GM18499 (cell line): ENCODE measurements at regions not wholly inside any gene's neighbourhood (a gene's known extent, or its start where the extent isn't known, plus 50 kb on each side); places are given as distances from the start of the nearest gene placed in this dataset.
"Not testable (repeated sequence)": the region's sequence is repeated elsewhere in the genome, so short reads cannot be mapped to it uniquely, and the experiment has no call there.

Experiments
- ATAC-seq: cut with Tn5 transposase; IDR thresholded peaks from one replicate; pipeline ENCODE4 v1.9.1; 2021; ENCODE audit warnings: moderate number of reproducible peaks; ENCODE audit not compliant: insufficient read depth, unreplicated experiment

DNA sequence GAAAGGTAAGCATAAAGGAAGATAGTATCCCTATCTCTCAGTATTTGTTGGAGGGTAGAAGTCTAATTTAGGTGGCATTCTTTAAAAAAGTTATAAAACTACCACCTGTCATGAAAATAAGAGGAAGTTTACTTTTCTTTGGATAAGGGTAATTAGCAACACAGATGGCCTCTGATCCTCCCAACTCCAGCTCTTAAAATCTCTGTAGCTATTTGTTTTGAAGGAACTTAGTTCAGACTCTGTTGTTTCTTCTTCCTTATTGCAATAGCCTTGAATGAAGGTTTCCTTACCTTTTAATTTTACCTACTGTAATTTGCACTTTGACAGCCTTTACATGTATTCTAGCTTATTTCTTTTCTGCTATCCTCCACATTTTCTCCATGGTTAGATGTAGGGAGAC lies 1261.3 kb downstream of the RAPGEF2 start:
- no peak for ATAC-seq

DNA sequence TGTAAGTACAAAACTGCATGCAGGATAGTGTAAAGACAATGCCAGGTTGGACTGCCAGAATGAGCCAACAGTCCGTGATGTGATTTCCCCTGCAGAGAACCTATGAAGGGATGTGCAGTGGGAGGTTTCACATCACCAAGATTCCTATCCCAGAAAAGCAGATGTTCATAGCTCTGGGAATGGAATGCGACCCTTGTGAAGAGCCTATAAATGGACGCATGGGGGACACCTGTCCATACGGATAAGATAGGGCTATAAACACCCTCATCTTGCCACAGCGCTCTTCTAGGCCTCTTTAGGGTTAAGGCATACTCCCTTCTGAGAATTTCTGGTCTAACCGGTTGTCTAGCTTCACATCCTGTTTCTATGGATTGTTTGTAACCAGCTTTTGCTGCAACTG lies 1261.8 kb downstream of the RAPGEF2 start:
- not testable (repeated sequence) for ATAC-seq

DNA sequence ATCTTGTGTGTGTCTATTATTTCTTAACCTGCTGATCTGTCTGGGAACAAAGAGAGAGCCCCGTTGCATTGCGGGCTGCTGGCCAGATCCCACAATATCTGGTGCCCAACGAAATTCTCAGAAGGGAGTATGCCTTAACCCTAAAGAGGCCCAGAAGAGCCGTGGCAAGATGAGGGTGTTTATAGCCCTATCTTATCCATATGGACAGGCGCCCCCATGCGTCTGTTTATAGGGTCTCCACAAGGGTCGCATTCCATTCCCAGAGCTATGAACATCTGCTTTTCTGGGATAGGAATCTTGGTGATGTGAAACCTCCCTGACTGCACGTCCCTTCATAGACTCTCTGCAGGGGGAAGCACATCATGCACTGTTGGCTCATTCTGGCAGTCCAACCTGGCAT lies 1262.5 kb downstream of the RAPGEF2 start:
- not testable (repeated sequence) for ATAC-seq

DNA sequence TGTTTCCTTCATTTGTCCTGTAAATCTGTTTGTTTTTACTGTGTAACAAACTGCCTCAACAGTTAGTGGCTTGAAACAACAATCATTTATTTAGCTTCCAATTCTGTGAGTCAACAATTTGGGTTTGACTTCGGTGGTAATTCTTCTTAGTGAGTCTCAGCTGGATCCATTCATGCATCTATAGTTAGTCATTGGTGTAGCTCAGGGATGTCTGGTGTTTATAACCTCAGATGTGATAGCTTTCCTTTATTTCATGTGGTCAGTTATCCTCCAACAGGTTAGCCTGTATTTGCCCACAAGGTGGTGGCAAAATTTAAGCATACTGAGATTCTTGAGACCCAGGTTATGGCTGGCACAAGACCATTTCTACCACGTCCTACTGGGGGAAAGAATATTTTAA lies 1267.2 kb downstream of the RAPGEF2 start:
- ATAC-seq: no peak

DNA sequence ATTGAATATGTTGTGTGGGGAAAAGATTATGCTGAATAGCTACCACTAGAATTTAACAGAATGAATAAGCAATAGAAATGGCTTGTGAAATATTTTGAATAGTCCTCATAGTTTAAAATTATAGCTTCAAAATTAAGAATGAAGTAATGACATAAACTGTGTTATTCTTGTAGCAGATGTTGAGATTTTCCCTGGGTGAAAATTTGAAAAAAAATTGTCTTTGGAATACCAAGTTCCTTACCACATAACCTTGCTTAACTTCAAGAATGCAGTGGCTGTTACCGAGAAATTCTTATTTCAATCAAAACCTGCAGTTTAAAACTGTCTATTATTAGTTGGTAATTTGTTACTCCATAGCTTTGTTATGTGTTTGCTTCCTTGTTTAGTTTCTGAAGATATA lies 1268.6 kb downstream of the RAPGEF2 start:
- ATAC-seq: no peak

DNA sequence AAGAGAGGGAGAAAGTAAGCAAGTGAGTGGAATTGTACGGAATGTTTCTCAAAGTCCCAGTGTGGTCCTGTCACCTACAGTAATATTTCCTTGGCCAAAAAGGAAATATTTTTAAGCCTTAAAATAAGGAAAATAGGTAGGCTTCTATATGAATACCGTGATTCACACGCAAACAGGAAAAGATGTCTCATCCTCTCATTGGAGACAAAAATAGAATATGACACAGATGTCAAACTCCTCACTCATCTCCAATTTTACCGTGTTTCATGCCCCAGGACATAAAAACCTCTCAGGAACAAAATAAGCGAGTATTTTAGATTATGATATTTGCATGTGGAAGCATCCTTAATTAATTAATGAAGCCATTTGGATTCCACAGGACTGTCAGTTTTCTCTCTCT lies 1269.5 kb downstream of the RAPGEF2 start:
- ATAC-seq: no peak

DNA sequence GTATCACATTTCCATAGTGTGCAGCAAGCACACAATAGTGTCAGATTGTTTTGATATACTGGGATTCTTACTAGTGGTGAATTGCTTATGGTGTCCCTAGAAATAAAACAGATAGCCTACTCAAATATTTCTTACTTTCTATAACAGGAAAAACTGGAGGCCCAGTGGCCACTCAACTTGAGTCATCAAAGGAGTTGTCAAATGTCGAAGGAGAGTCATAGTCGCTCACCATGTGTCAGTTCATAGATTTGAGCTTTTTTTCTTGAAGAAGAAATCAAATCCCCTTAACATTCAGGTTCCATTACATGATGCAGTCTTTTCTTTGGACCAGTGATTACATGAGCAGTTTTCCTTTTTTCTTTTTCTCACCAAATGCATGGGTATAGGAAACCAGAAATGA lies 1271.0 kb downstream of the RAPGEF2 start:
- ATAC-seq: no peak

DNA sequence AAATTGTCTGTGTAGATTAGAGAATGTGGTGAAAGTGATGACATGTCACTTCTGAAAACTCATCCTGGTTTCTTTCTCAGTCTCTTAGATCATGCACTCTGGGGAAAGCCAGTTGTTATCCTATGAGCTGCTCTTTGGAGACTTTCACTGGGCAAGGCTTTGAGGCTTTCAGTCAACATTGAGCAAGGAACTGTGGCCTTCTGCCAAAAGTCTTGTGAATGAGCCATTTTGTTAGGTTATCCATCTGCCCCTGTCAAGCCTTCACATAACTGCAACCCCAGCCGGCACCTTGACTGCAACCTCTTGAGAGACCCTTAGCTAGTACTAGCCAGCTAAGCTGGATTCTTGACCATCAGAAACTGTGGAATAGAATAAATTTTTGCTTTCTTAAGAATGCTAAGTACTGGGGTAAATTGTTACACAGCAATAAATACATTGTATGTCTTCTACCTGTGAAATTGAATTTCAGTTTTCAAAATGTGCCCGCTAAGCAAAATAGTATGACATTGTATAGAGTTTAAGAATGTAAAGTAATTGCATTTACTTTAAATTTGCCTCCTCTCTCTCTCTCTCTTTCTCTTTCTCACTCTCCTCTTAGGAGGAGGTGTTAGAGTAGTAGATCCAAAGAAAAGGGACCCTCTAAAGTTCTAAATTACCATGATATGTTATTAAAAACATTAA lies 1273.0 kb downstream of the RAPGEF2 start:
- no peak for ATAC-seq

DNA sequence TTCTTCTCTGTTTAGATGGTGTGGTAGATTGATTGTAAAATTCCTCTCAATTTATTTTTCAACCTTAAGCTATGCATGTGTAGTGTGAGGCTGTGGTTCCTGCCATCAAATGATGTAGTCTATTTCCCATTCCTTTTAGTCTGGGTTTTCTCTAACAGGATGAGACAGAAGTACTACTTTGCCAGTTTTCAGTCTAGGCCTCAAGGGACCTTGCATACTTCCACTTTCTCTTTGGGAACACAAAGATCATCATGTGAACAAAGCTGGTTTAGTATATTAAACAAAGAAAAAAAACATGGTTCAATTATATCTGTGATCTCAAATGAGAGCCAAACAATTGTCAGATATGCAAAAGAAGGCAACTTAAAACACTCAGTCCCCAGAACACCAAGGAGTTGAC lies 1284.0 kb downstream of the RAPGEF2 start:
- no peak for ATAC-seq

DNA sequence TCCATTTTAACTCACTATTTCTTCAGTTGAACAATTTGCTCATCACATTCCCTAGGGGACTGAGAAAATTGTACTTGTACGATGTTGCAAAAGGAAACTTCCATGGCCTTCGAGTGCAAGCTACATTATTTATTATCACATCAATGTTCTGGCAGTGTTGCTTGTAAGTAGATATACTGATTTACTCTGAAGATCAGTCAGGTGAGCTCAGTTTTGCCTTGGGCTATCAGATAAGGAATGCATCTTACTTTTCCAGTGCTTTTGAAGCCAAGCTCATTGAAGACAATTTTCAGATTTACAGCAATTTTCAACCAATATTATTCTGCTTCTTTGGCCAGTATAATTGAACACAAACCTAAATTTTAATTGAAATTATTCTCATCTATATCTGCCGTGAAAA lies 1296.9 kb downstream of the RAPGEF2 start:
- ATAC-seq: no peak

DNA sequence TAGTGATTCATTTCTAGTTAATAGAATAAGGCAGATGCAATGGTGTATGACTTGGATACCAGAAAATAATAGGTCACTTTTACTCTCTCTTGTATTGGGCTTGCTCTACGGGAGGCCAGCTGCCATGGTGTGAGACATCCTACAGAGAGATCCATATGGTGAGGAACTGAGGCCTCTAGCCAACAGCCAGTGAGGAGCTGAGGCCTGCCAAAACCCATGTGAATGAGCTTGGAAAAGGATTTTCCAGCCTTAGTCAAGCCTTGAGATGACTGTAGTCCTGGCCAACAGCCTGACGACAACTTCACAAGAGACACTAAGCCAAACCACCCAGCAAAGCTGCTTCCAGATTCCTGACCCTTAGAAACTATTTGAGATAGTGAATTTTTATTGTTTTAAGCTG lies 1300.2 kb downstream of the RAPGEF2 start:
- ATAC-seq: no peak

DNA sequence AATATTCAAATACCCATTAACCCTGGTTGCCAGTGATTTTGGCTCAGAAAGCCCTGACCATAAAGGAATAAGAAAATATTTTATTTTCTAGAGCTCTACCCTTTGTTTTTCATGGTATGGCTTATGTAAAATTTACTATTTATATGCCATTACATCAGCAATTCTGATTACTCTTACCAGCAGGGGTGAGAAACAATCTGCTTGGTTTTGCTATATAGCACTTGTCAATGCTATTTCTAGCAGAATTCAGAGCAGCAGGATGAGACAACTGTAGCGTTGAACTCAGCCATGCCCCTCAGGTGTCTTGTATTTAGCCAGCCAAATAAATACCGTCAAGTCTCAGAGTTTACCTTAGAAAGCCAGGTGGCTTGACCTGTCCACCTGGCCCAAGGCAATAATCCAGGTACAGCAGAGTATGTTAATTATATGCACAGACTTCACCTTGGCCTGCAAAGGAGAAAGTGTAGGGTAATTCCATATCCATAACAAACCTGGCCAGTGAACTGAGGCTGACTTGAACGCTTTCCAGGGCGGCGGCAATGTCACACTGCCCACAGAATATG lies 1303.5 kb downstream of the RAPGEF2 start:
- ATAC-seq: no peak

DNA sequence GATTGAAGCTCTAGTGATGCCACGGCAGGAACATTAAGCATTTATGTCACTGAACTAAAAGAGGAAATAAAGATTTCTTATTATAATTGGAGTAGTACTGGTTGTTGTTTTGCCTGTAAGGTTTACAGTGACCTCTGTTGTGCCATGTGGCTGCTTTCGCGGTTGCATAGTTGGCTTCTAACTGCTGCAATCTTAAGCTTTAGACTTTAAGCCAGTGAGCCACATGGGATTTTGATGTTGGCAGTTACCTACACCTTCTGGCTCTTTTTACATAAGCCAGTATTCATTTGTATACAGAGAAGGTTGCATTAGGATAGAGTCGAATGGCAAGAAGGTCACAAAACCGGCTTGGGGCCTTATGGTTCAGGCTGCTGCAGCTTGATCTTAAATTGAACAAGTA lies 1311.6 kb downstream of the RAPGEF2 start:
- no peak for ATAC-seq

DNA sequence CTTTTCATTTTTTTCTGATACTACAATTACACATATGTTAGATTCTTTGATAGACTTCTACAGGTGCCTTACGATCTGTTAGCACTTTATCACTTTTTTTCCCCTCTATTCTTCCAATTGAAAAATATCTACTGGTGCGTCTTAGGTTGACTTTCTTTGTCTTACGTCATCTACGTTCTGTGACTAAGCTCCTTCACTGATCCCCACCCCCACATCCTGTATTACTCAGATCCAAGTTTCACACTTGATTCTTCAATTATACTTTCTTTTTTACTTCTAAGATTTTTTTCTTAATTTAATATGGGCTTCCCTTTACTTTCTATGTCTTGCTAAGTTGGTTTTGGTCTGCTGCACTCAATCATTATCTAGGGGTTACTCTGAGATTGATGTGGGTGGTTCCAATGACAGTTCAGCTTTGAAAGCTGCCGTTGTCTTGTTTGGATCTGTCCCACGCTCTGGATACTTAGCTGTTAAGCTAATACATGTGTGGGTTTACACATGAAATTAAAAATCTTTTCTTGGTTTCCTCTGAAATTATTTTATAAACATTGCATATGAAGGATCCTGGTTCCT lies 1321.1 kb downstream of the RAPGEF2 start:
- ATAC-seq: no peak

DNA sequence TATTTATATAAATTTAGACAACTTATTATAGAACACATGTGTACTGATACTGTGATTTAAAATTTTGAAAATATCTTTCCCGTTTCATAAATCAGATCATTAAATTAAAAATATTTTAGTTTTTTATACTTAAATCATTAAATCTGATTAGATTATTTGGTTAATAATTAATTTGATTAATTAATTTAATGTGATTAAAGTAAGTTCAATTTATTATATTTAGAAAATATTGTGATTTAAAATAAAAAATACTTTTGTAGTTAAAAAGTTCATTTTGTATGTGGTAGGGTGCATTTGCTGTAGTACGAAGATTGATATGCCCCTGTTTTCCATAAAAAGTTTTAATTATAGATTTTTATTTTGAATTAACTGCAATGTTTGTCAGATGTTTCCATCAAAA lies 1323.4 kb downstream of the RAPGEF2 start:
- ATAC-seq: no peak

DNA sequence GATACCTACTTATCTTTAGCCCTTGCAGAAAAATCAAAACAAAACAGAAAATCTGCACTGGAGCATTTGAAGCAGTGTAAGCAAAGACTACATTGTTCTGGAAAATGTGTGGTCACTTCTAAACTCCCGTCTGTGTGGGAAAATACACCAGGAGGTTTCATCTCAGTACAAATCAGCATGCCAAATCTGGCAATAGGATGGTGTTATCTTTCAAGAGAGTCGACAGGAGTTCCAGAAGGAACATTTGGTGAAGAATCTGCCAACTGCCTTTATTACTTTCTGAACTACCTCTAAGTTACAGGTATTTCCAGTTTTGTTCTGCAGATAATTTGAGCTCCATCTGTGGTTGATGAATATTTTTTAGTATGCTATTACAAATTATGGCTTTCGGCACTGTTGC lies 1348.0 kb downstream of the RAPGEF2 start:
- ATAC-seq: no peak

DNA sequence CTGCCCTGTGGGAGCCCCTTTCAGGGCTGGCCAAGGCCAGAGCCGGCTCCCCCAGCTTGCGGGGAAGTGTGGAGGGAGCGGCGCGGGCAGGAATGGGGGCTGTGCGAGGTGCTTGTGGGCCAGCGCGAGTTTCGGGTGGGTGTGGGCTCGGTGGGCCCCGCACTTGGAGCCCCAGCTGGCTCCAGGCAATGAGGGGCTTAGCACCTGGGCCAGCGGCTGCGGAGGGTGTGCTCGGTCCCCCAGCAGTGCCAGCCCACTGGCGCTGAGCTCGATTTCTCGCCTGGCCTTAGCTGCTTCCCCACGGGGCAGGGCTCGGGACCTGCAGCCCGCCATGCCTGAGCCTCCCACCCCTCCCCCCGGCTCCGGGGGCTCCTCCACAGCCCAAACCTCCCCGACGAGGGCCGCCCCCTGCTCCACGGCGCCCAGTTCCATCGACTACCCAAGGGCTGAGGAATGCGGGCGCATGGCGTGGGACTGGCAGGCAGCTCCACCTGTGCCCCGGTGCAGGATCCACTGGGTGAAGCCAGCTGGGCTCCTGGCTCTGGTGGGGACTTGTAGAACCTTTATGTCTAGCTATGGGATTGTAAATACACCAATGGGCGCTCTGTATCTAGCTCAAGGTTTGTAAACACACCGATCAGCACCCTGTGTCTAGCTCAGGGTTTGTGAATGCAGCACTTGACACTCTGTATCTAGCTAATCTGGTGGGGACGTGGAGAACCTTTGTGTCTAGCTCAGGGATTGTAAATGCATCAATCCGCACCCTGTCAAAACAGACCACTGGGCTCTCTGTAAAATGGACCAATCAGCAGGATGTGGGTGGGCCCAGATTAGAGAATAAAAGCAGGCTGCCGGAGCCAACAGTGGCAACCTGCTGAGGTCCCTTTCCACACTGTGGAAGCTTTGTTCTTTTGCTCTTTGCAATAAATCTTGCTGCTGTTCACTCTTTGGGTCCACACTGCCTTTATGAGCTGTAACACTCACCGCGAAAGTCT lies 1379.1 kb downstream of the RAPGEF2 start:
- not testable (repeated sequence) for ATAC-seq

DNA sequence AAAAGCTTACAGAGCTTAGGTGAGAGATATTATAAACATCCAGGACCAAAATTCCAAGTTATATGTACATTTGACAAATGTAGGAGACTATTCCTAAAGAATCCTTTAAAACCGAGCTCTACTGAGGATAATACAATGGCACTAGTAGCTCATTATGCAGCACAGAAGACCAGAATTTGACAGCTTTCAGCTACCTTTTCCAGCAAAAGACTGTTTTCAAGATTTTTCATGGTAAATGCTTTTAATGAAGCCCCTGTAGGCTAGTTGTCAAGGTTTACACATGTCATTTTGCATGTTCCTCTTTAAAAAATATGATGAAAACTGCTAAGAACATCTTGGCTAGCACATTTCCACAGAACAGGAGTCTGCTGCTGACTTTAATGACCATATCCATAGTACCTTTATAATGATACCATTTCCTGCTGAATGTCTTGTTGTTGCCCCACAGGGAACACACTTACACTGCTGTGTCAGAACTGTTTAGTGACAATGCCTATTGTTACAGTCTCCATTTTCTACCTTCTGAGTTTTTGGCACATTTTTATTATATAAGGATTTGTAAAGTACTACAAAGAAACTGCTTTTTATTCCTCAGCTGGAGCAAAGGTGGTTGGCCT lies 1382.3 kb downstream of the RAPGEF2 start:
- ATAC-seq: no peak

DNA sequence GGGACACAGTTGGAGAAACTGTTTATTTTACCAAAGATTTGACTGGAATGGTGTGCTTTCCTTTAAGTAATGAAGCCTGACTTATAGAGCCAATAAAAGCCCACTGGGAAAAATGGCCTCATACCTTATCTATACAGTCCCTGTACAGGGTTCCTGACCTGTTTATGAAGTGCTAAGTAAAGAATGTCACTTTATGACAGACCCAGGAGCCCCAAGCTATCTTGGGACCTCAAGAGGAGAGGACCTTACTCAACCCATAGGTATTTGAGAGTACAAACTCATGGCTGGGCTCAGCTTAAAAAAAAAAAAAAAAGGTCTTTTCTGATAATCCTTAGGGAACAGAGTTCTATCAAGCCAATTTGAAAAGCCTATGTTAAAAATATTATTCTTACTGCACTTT lies 1389.3 kb downstream of the RAPGEF2 start:
- ATAC-seq: no peak

DNA sequence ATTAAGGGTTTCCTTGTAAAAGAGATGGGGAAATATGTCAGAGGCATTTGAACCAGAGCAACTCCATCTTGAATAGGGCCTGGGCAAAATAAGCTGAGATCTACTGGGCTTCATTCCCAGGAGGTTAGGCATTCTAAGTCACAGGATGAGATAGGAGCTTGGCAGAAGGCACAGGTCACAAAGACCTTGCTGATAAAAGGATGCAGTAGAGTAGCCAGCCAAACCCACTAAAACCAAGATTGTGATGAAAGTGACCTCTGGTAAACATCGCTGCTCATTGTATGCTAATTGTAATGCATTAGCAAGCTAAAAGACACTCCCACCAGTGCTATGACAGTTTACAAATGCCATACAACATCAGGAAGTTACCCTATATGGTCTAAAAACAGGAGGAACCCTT lies 1390.3 kb downstream of the RAPGEF2 start:
- no peak for ATAC-seq

DNA sequence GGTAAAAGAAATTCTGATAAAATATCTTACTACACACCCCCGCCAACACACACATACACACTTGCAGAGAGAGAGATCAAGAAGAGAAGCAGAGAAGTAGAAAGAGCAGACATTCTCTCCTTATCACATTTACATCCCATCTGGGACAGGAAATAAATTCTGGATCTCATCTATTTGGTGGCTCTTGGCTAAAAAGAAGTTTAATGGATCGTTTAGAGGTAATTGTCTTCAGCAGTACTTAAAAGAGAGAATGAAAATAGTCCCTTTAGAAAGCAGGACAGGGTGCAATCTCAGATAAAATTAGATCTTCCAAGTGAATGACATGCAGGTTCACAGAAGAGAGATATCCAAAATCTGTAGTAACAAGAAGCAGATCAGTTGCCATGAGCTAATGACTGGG lies 1392.5 kb downstream of the RAPGEF2 start:
- ATAC-seq: no peak
